ENCODE measurements at regions not wholly inside any gene's neighbourhood (a gene's known extent, or its start where the extent isn't known, plus 50 kb on each side); places are given as distances from the start of the nearest gene placed in this dataset.
"Not testable (repeated sequence)": the region's sequence is repeated elsewhere in the genome, so short reads cannot be mapped to it uniquely, and the experiment has no call there.

DNA sequence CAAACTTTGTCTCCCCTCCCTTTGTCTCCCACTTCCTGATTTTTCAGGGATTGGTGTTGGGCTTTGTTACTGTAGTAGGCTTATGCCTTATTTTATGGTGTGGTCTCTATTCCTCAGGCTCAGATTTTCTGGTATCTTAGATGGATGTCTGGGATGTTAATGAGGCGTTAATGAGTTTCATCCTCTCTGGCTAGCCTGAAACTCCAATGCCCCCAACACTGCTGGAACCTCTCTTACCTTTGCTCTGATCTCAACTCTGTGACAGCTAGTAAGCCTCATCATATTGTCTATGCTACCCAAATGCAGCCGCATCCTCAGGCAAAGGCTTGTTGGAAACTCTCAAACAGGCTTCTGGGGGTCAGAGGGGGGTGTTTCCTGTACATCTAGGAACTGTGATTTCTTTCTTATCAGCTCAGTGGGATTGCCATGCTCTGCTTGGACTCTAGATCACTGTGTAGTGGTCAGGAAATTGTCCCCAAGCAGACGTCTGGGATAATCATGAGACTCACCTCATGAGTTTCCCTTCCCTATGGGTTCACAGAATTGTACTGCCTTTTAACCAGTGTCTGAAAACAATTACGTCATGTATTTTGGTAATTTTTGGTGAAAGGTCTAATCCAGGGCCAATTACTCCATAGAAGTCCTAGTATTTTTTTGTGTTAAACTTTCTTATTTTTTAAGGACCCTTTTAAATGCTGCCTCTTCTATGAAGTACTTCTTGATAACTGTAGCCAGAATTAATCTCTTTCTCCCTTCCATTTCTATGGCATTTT lies 88.8 kb upstream of the TRPC7 start:
- DNase-seq = no peak

DNA sequence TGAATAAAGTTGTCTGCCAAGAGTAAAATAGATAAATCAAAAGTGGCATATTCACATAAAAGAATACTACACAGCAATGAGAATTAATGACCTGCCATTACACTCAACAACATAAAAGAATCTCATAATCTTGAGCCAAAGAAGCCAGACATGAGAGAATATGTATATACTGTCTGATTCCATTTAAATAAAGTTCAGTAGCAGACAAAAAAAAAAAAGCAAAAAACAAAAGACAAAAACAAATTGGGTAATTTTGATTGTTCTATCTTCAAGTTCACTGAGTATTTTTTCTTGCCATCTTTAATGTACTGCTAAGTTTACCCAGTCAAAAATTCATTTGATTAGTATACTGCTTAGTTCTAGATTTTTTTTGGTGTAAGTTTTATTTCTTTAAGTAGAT lies 87.9 kb upstream of the TRPC7 start:
- no peak for DNase-seq

DNA sequence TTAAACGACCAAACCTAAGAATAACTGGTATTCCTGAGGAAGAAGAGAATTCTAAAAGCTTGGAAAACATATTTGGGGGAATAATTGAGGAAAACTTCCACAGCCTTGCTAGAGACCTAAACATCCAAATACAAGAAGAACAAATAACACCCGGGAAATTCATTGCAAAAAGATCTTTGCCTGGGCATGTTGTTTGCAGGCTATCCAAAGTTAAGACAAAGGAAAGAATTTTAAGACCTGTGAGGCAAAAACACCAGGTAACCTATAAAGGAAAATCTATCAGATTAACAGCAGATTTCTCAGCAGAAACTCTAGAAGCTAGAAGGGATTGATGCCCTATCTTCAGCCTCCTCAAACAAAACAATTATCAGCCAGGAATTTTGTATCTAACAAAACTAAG lies 82.2 kb upstream of the TRPC7 start:
- DNase-seq = not testable (repeated sequence)

DNA sequence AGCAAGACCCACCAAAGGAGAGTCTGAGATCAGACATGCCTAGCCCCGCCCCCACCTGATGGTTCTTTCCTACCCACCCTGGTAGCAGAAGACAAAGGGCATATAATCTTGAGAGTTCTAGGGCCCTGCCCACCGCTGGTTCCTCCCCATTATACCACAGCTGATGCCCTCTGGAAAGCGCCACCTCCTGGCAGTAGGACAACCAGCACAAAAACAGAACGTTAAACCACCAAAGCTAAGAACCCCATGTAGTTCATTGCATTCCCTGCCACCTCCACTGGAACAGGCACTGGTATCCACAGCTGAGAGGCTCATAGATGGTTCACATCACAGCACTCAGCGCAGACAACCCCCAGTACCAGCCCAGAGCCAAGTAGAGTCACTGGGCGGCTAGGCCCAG lies 81.2 kb upstream of the TRPC7 start:
- DNase-seq = no peak

DNA sequence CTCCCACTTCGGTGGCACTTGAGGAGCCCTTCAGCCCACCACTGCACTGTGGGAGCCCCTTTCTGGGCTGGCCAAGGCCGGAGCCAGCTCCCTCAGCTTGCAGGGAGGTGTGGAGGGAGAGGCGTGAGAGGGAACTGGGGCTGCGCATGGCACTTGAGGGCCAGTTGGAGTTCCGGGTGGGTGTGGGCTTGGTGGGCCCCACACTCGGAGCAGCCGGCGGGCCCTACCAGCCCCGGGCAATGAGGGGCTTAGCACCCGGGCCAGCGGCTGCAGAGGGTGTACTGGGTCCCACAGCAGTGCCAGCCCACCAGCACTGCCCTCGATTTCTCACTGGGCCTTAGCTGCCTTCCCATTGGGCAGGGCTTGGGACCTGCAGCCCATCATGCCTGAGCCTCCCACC lies 78.8 kb upstream of the TRPC7 start:
- DNase-seq = not testable (repeated sequence)

DNA sequence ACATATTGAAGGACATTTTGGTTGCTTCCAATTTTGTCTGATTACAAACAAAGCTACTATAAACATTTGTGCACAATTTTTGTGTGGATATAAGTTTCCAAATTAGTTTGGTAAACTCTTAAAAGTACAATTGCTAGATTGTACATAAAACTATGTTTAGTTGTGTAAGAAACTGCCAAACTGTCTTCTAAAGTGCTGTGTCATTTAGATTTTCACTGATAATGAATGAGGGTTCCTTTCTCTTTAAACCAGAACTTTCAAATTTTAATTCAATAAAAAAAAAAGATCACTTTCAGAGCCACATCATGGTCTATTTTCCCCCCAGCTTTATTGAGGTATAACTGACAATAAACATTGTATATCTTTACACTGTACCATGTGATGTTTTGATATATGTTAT lies 74.0 kb upstream of the TRPC7 start:
- DNase-seq = no peak

DNA sequence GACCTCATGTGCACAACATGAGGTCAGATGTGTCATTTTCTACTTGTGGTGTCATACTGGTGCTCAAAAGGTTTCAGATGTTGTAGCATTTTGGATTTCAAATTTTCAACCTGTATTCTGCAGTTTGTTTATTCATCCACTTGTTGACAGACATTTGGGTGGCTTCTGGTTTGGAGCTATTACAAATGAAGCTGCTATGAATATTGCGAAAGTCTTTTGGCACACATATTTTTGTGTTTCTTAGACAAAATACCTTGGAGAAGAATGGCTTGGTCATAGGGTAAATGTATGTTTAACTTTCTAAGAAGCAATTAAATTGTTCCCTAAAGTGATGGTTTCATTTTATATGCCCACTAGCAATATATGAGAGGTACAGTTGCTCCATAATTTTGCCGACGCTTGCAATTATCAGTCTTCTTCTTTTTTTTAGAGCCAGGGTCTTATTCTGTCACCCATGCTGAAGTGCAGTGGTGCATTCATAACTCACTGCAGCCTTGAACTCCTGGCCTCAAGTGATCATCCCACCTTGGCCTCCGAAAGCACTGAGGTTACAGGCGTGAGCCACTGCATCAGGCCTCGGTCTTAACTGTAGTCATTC lies 70.7 kb upstream of the TRPC7 start:
- DNase-seq = no peak

DNA sequence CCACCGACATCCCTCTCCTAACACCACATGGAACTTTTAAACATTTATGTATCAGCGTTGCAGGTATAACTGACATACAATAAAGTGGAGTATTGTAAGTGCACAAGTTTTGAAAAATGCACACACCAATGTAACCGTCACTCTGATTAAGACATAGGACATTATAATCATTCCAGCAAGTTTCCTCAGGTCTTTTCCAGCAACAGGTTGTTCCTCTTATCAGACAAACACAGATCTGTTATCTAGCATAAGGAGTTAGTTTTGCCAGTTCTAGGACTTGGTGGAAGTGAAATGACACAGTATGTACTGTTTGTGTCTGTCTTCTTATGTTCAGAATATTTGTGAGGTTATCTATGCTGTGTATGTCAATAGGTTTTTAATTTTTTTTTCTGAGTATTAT lies 69.5 kb upstream of the TRPC7 start:
- DNase-seq = no peak

DNA sequence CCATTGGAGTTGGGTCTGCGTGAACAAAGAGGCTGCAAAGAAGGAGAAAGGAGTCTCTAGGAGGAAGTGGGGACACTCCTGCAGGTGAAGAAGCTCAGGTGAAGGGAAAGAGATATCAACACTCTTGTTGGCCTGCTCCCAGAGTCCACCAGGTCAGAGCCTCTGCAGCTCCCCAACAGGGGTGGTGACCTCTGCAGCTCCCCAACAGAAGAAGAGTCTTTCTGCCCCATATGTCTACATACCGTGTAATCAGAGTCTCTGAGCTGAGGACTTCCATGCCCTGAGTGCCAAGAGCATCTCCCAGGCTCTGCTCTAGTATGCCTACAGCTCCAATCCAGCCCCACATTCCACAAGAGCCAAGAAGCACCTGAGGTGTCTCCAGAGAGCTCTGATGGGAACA lies 67.4 kb upstream of the TRPC7 start:
- no peak for DNase-seq

DNA sequence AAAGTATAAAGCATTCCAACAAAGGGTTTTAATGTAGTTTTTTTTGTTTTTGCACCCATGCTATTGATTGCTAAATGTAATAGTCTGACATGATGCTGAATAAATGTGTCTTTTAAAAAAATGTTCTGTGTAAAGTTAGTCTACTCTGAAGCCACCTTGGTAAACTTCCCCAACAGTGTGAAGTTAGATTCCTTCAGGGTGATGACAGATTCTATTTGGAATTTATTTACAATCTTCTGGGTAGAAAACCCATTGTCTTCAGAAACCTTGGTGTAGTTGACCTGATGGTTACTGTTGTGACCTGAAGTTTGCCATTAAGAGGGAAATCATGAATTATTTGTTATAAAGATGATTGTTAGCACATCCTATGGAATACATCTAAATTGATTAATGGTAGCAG lies 64.7 kb upstream of the TRPC7 start:
- DNase-seq = no peak

DNA sequence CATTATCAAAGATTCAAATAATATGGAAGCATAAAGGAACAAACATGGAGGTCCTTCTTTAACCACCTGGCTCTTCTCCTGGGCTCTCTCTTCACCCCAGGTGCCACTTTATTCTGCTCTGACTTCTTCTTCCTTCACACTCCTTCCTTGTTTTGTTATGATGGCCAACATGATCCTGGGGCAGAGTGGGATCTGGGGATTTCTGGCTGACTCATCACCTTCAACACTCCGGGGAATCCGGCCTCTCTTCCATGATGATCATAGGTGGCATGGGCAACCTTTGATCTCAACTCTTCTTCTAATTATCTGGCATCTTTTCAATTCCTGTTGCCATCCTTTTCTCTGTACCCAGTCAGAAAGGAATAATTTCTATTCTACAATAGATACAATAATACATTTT lies 62.1 kb upstream of the TRPC7 start:
- no peak for DNase-seq

DNA sequence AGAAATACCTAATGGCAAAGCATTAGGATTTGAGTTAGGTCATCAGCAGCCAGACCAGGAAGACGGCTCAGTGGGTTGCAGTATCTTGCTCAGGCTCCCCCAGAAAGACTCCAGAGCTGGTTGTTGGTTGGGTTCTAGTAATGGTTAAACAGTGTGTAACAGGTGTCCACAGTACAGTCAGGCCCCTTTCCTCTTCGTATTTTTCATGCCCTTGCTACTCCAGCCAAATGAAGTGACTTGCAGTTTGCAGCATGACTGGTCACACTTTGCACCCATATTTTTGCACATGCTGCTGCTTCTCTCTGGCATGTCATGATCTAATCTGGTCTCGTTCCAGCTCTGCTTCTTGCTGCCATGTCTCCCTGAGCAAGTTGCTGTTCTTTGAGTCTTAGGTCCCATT lies 60.6 kb upstream of the TRPC7 start:
- no peak for DNase-seq

DNA sequence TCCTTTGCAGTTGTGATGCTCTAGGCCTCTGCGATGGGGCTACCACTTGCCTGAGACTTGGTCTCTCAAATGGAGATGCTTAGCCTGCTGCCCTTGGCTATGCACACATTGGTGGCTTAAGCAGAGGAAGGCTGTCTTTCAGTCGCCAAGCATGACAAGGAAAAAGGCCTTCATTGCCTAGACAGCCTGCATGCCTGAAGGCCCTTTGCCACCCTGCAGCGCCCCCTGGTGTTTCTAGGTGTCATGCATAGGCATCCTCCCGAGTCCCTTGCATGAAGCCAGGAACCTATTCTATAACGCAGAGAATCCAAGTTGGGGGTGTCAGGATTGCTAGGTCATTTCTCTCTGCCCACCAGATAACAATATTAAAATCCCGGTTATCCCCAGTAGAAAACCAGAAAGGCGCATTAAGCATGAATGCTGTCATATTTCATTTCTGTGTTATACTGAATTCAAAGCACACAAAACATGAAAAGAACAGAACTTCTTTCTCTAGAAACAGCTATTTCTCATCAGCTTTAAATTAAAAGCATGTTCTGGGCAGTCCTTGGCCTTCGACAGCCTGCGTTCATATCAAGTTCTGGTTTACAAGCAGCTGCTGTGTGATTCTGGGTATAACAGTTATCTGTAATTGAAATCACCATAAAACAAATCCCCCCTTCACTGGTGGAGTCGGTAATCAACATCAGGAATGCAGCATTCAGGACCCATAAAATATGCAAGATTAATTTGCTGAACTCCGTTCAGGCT lies 59.7 kb upstream of the TRPC7 start:
- peak; percentile 83 for DNase-seq

DNA sequence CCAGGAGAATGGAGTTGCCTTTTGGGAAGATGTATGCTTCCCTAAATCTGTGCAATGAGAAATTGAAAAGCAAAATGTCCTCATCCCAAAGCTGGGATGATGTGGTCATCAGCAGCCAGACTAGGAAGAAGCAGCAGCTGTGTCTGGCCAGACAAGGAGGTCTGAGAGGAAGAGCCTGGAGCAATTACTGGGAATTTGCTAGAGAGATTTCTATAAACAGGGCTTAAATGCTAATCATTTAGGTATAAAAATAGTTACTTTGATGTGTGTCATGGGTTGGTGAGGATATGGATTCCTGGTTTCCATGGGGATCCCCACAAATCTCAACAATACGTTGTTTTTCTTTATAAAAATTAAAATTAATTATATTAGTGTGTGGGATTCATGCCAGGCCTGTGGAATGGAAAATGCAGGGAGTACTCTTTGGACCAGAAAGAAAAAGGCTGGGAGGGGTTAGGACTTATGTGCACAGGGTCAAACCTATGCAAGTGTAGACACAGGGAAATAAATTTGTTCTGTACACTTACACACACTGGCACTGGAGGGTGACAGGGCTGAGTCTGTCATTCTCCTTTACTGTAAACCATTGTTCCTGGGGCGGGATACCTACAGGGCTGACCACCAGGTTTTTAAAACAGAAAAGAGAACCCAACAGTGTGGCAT lies 58.7 kb upstream of the TRPC7 start:
- no peak for DNase-seq

DNA sequence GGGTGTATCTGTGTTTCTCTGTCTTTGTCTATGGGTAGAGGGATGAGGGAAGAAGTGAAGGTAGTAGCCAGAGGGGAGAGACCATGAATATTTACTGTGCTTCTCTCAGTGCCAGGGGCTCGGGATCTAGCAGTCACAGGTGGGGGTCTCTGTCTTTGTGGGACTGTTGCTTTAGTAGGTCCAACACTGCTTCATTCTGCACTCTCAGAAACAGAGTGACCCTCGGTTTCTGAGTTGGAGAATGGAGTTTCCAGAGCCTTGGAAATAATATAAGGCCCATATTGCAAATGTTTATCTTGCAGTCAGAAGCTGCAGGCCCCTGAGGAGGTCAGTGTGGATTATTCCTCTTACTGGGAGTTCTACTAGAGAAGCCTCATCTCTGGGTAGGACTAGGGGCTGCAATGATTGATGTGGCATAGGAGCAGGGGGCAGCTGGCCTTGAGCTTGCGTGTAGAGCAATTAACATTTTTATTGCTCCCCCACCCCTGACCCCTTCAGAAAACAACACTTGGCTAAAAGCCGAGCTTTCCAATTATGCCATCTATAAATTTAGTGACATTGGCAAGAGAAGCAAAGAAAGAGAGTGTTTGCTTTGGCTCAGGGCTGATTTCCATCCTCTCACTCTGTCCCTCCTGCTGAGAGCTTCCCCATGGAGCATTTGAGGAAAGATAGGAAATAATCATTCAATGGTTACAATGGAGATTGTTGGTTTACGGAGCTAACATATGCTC lies 55.0 kb upstream of the TRPC7 start:
- peak; percentile 97 for DNase-seq

DNA sequence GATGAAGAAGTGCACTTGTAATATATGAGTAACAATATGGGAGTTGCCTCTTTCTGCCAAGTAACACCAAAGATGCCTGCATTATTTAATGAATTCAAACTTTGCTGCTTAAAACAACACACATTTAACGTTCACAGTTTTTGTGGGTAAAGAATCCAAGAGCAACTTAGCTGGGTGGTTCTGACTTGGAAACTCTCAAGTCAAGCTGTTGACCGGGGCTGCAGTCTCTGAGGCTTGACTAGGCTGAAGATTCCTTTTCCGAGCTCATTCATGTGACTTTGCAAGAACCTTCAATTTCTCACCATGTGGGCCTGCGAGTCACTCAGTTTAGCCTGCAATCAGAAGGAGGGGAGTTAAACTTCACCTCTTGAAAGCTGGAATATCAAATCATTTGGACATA lies 53.0 kb upstream of the TRPC7 start:
- DNase-seq = no peak
